ENCODE measurements at regions not wholly inside any gene's neighbourhood (a gene's known extent, or its start where the extent isn't known, plus 50 kb on each side); places are given as distances from the start of the nearest gene placed in this dataset.

GRCh38 chr1:166343276-166343675 lies 176.5 kb upstream of the FAM78B start:
- Histone ChIP-seq H3K27ac (replicated peaks) (no peak overlapping the region), H3K4me3 (replicated peaks; ENCODE audit: insufficient read depth, low read length) (no peak overlapping the region), H3K27me3 (ENCODE audit: insufficient read depth, poor library complexity, severe bottlenecking) (no peaks in the 10 kb centered on the region)
- TF ChIP-seq, protein P1, sequence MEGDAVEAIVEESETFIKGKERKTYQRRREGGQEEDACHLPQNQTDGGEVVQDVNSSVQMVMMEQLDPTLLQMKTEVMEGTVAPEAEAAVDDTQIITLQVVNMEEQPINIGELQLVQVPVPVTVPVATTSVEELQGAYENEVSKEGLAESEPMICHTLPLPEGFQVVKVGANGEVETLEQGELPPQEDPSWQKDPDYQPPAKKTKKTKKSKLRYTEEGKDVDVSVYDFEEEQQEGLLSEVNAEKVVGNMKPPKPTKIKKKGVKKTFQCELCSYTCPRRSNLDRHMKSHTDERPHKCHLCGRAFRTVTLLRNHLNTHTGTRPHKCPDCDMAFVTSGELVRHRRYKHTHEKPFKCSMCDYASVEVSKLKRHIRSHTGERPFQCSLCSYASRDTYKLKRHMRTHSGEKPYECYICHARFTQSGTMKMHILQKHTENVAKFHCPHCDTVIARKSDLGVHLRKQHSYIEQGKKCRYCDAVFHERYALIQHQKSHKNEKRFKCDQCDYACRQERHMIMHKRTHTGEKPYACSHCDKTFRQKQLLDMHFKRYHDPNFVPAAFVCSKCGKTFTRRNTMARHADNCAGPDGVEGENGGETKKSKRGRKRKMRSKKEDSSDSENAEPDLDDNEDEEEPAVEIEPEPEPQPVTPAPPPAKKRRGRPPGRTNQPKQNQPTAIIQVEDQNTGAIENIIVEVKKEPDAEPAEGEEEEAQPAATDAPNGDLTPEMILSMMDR (IDR thresholded peaks at IDR 0.05; ENCODE audit: insufficient read depth, low read length), result no peak
- TF ChIP-seq POLR2AphosphoS5 (IDR thresholded peaks at IDR 0.05; ENCODE audit: low read depth) (no peak), SPI1 (IDR thresholded peaks at IDR 0.05; ENCODE audit: borderline replicate concordance, low read depth) (no peak), REST (IDR thresholded peaks at IDR 0.05; ENCODE audit: insufficient replicate concordance, low read depth) (no peak)
- no peak for DNase-seq (ENCODE audit: low read depth in 1 of 2, low spot score in 1 of 2)

- no peak for DNase-seq (ENCODE audit: low read depth in 1 of 2, low spot score in 1 of 2)
- TF ChIP-seq, protein P1 (IDR thresholded peaks at IDR 0.05; ENCODE audit: insufficient read depth, low read length), result no peak
- TF ChIP-seq REST (IDR thresholded peaks at IDR 0.05; ENCODE audit: insufficient replicate concordance, low read depth) (no peak), SPI1 (IDR thresholded peaks at IDR 0.05; ENCODE audit: borderline replicate concordance, low read depth) (no peak), POLR2AphosphoS5 (IDR thresholded peaks at IDR 0.05; ENCODE audit: low read depth) (no peak), GABPA (IDR thresholded peaks at IDR 0.05; ENCODE audit: low read depth) (no peak)
- Histone ChIP-seq H3K27me3 (ENCODE audit: insufficient read depth, poor library complexity, severe bottlenecking) (no peaks in the 10 kb centered on the region), H3K27ac (replicated peaks) (no peak overlapping the region), H3K4me3 (replicated peaks; ENCODE audit: insufficient read depth, low read length) (no peak overlapping the region)
Observed at GRCh38 chr1:166350490-166350889, 183.7 kb upstream of the FAM78B start.

- no peaks in the 10 kb centered on the region for H3K27me3 ChIP-seq (ENCODE audit: insufficient read depth, poor library complexity, severe bottlenecking)
- no peak overlapping the region for H3K27ac ChIP-seq (replicated peaks)
- no peak for DNase-seq (ENCODE audit: low read depth in 1 of 2, low spot score in 1 of 2)
- H3K4me3 ChIP-seq (replicated peaks; ENCODE audit: insufficient read depth, low read length), result no peak overlapping the region
- TF ChIP-seq SPI1 (IDR thresholded peaks at IDR 0.05; ENCODE audit: borderline replicate concordance, low read depth), result no peak
- TF ChIP-seq REST (IDR thresholded peaks at IDR 0.05; ENCODE audit: insufficient replicate concordance, low read depth), result no peak
- TF ChIP-seq, protein P1 (IDR thresholded peaks at IDR 0.05; ENCODE audit: insufficient read depth, low read length), result no peak
- no peak for TF ChIP-seq GABPA (IDR thresholded peaks at IDR 0.05; ENCODE audit: low read depth)
- TF ChIP-seq POLR2AphosphoS5 (IDR thresholded peaks at IDR 0.05; ENCODE audit: low read depth), result no peak
Observed at GRCh38 chr1:166351676-166352075, 184.9 kb upstream of the FAM78B start.
